ENCODE measurements at regions not wholly inside any gene's neighbourhood (a gene's known extent, or its start where the extent isn't known, plus 50 kb on each side); places are given as distances from the start of the nearest gene placed in this dataset.
"Not testable (repeated sequence)": the region's sequence is repeated elsewhere in the genome, so short reads cannot be mapped to it uniquely, and the experiment has no call there.

DNA sequence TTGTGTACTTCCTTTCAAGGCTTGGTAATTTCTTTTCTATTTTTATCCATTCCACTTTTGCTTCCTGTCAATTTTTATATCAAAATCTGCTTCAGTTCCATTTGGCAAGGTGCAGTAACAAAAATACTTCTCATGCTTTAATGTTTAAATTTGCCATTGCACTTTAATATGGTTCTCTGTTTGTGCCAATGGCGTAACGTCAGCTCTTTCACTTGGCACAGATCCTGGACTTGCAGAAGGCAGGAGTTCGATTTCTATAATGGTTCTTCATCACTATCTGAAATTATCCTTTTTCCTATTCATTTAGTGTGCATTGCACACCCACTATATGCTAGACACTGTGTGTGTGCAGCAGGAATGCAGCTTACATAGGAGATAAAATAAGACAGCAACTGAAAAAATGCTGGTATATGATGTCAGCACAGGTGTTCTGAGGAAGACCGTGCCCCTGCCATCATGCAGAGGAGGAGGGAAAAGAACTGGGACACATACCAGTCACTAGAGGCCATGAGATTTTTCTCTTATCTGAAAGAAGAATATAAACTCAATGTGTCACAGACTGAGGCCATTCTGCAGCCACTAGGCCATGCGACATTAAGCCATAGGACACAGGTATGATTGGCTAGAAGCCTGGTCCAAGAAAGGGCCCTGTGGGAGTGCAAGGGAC lies 298.2 kb downstream of the RPAP3 start:
- no peak for DNase-seq
- no peaks in the 10 kb centered on the region for H3K27me3 ChIP-seq
- no peaks in the 10 kb centered on the region for H3K9me3 ChIP-seq
- H3K4me3 ChIP-seq: no peak overlapping the region
- intact Hi-C loops (cut with DNase I): no loop called here
- no peak overlapping the region for H3K27ac ChIP-seq
- TF ChIP-seq, protein P1, sequence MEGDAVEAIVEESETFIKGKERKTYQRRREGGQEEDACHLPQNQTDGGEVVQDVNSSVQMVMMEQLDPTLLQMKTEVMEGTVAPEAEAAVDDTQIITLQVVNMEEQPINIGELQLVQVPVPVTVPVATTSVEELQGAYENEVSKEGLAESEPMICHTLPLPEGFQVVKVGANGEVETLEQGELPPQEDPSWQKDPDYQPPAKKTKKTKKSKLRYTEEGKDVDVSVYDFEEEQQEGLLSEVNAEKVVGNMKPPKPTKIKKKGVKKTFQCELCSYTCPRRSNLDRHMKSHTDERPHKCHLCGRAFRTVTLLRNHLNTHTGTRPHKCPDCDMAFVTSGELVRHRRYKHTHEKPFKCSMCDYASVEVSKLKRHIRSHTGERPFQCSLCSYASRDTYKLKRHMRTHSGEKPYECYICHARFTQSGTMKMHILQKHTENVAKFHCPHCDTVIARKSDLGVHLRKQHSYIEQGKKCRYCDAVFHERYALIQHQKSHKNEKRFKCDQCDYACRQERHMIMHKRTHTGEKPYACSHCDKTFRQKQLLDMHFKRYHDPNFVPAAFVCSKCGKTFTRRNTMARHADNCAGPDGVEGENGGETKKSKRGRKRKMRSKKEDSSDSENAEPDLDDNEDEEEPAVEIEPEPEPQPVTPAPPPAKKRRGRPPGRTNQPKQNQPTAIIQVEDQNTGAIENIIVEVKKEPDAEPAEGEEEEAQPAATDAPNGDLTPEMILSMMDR (IDR thresholded peaks at IDR 0.05): no peak
- no peak for TF ChIP-seq POLR2A (IDR thresholded peaks at IDR 0.05)
- ATAC-seq: peak in 1 of 4 donors; percentile 43
- 31% methylated on average over 4 of the region's 5 CpGs for WGBS (ENCODE audit: insufficient coverage, low coverage, low lambda C conversion rate, missing lambda C conversion rate)
- no peaks in the 10 kb centered on the region for H3K4me1 ChIP-seq
- no peaks in the 10 kb centered on the region for H3K36me3 ChIP-seq

DNA sequence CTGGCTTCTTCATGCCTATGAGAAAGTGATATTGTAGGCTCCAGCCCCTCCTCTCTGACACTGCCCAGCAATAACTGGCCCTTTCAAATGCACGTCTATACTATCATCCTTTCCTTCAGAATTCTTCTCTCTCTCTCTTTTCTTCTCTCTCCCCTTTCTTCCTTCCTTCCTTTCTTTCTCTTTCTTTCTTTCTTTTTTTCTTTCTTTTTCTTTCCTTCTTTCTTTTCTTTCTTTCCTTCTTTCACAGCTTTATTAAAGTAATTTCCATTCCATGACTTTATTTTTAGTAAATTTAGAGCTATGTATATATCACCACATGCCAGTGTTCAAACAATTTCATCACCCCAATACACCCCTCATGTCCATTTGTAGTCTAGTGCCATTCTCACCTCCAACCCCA lies 302.1 kb downstream of the RPAP3 start:
- no peak for TF ChIP-seq POLR2A (IDR thresholded peaks at IDR 0.05)
- TF ChIP-seq, protein P1 (IDR thresholded peaks at IDR 0.05): no peak
- 91% methylated on average over 1 of the region's 1 CpG for WGBS (ENCODE audit: insufficient coverage, low coverage, low lambda C conversion rate, missing lambda C conversion rate)
- no peak for ATAC-seq
- H3K27ac ChIP-seq: no peak overlapping the region
- no peak overlapping the region for H3K4me3 ChIP-seq
- intact Hi-C loops (cut with DNase I): no loop called here
- no peaks in the 10 kb centered on the region for H3K9me3 ChIP-seq
- H3K36me3 ChIP-seq: no peaks in the 10 kb centered on the region
- no peaks in the 10 kb centered on the region for H3K4me1 ChIP-seq
- no peak for DNase-seq
- H3K27me3 ChIP-seq: no peaks in the 10 kb centered on the region

DNA sequence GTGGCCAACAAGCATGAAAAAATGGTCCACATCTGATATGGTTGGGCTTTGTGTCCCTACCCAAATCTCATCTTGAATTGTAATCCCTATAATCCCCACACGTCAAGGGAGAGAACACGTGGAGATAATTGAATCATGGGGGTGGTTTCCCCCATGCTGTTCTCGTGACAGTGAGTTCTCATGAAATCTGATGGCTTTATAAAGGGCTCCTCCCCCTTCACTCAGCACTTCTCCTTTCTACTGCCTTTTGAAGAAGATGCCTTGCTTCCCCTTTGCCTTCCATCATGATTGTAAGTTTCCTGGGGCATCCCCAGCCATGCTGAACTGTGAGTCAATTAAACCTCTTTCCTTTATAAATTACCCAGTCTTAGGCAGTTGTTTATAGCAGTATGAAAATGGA lies 304.6 kb downstream of the RPAP3 start:
- H3K9me3 ChIP-seq; intact Hi-C loops (cut with DNase I); DNase-seq; H3K27ac ChIP-seq; ATAC-seq; H3K36me3 ChIP-seq; H3K27me3 ChIP-seq; H3K4me3 ChIP-seq; H3K4me1 ChIP-seq: not testable (repeated sequence)
- WGBS (ENCODE audit: insufficient coverage, low coverage, low lambda C conversion rate, missing lambda C conversion rate): 54% methylated on average over 3 of the region's 3 CpGs

DNA sequence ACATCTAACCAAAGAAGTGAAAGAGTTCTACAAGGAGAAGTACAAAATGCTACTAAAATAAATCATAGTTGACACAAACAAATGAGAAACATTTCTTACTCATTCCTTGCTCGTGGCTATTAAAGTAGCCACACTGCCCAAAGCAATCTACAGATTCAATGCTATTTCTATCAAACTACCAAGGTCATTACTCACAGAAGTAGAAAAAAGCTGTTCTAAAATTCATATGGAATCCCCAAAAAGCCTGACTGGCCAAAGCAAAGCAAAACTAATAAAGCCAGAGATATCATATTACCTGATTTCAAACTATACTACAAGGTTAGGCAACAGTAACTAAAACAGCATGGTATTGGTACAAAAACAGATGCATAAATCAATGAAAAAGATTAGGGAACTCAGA lies 305.6 kb downstream of the RPAP3 start:
- Histone ChIP-seq H3K27ac (no peak overlapping the region), H3K4me1 (peaks cover 0 to 7% (median 0%) of the 10 kb centered on the region in 4 donors), H3K27me3 (no peaks in the 10 kb centered on the region), H3K4me3 (no peak overlapping the region), H3K36me3 (no peaks in the 10 kb centered on the region), H3K9me3 (no peaks in the 10 kb centered on the region)
- DNase-seq (no peak), ATAC-seq (no peak)
- 82% methylated on average over 1 of the region's 1 CpG for WGBS (ENCODE audit: insufficient coverage, low coverage, low lambda C conversion rate, missing lambda C conversion rate)
- TF ChIP-seq POLR2A (IDR thresholded peaks at IDR 0.05): no peak
- TF ChIP-seq, protein P1 (IDR thresholded peaks at IDR 0.05): no peak
- intact Hi-C loops (cut with DNase I): no loop called here

DNA sequence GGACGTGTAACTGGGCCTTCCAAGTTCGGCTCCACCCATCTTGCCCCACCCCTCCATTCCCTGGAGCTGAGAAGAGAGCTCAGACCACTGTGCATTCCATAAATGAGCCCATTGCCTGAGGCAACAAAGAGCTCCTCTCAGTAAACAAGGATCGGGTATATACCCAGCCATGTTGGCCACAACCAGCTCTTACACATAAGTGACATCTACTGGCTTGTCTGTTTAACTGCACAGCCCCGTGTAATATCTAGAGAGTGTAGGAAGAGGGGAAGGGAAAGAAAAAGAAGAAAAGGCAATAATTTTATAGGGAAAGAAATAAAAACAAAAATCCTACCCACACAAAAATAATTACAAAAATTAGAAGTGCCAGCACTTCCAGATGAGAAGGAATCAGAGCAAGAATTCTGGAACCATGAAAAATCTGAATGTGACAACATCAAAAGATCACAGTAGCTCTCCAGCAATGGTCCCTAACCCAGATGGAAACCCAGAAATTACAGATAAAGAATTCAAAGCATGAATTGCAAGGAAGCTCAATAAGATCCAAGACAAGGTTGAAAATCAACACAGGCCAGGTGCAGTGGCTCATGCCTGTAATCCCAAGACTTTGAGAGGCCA lies 308.1 kb downstream of the RPAP3 start:
- peak; percentile 96 to 99 (median 98) for ATAC-seq
- peak in 1 of 3 donors; percentile 52 for DNase-seq
- Histone ChIP-seq H3K27ac (peak overlapping the region in 1 of 3 donors; percentile 37), H3K4me3 (no peak overlapping the region), H3K9me3 (no peaks in the 10 kb centered on the region), H3K4me1 (peaks cover 0 to 7% (median 0%) of the 10 kb centered on the region in 4 donors), H3K36me3 (no peaks in the 10 kb centered on the region), H3K27me3 (no peaks in the 10 kb centered on the region)
- intact Hi-C loops (cut with DNase I): loop anchor here in 1 of 2 donors (10.0 kb wide), 1 partner anchor 363 kb away; no protein-coding TSS in a partner anchor
- no peak for TF ChIP-seq POLR2A (IDR thresholded peaks at IDR 0.05)
- TF ChIP-seq, protein P1 (IDR thresholded peaks at IDR 0.05): peak; percentile 69 to 80 (median 70)
- 0% methylated on average over 2 of the region's 4 CpGs for WGBS (ENCODE audit: insufficient coverage, low coverage, low lambda C conversion rate, missing lambda C conversion rate)
